HG03457 (cell line): ENCODE measurements at regions not wholly inside any gene's neighbourhood (a gene's known extent, or its start where the extent isn't known, plus 50 kb on each side); places are given as distances from the start of the nearest gene placed in this dataset.

ENCODE experiments used
- ATAC-seq: cut with Tn5 transposase; IDR thresholded peaks from one replicate; pipeline ENCODE4 v1.9.1; 2021; ENCODE audit warnings: moderate number of reproducible peaks; ENCODE audit not compliant: unreplicated experiment

DNA sequence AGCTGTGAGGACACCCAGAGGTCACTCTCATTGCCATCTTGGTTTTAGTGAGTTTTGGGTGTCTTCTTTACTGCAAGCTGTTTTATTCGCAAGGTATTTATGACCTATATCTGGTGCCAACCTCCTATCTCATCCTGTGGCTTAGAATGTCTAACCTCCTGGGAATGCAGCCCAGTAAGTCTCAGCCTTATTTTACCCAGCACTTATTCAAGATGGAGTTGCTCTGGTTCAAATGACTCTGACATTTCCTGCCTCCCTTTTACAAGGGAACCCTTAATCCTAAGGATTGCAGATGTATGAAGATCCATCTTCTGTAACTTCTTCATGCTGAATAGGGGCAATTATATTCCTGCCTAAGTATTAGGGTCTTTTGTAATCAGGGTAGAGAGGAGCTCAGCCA lies 708.0 kb downstream of the TMEM182 start:
- no peak for ATAC-seq

DNA sequence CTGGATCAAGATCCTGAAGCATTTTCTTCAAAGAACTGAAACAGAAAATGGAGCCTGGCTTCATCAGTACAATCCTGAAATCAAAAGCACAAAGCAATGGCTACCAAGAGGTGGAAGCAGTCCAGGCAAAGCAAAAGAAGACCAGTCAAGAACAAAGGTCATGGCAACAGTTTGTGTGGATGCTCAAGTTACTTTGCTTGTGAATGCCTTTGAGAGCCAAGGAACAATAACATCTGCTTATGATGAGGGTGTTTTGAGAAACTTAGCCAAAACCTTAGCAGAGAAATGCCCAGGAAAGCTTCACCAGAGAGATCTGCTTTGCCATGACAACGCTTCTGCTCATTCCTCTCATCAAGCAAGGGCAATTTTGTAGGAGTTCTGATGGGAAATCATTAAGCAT lies 723.1 kb downstream of the TMEM182 start:
- no peak for ATAC-seq

DNA sequence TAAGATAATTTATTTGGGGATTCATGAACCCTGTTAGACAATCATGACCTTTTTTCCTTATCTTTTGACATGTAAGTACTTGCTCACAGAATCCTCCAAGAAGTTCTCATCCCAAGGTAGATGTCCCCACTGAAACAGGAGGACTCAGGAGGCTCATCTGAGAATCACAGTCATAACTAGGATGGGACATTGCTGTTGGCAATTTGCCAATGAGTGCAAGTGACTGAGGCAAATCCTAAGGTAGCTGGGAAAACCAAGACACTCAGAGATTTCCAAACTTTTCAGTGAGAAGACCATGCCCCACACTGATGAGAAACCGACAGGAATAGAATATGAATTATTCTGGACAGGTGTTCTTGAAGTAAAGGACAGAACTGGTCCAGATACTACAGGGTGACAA lies 735.0 kb downstream of the TMEM182 start:
- ATAC-seq: no peak

DNA sequence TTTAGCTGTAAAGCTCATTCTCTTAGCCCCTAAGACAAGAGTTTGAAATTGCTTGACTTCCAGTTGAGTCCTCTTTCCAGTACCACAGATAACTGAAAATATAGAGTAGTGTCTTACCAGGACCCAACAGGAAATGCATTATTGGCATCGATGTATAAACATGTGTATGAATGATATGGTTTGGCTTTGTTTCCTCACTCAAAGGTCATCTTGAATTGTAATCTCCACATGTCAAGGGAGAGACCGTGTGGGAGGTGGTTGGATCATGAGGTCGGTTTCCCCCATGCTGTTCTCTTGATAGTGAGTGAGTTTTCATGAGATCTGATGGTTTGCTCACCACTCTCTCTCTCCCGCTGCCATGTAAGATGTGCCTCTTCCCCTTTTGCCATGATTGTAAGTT lies 745.0 kb downstream of the TMEM182 start:
- ATAC-seq: no peak

DNA sequence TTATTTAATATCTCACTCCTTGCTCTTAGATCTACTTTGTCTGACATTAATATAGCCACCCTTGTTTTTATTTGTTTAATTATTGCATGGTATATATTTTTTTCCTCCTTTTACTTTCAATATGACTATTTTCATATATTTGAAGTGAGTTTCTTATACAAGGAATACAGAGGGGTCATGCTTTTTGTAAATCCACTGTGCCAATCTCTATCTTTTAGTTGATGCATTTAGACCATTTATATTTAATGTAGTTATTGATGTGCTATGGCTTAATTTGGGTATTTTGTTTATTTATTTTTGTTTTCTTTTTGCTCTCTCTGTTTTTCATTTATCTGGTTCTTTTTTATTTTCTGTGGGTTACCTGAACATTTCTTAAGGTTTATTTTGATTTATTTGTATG lies 750.6 kb downstream of the TMEM182 start:
- ATAC-seq: no peak

DNA sequence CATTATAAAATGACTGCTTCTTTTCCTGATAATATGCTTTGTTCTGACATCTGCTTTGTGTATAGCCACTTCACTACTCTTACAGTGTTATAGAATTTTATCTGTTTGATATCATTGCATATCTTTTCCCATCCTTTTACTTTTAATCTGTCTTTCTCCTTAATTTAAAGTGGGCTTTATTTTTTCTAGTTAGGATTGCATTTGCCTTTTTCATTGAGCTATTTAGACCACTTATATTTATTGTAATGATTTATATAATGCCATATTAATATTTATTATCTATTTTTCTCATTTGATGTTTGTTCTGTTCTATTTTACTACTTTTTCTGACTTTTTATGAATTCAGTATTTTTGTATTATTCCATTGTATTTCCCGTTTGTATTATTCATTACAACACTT lies 758.7 kb downstream of the TMEM182 start:
- no peak for ATAC-seq

DNA sequence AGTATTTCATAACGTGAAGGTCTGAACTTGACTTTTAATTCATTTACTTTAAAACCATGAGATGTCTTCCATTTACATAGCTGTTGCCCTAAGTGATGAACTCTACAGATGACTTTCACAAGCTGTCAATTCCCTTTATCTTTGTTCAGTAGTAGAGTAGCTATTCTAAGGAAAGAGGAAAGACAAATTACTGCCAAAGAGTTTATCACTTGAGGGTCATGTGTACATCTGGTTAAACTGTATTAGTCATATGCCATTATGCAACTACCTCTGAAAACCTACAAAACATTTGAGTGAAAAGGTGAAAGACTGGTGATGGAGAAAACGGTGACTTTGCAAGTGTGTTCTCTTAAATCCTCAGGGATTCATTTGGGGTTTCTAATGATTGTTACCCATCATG lies 763.9 kb downstream of the TMEM182 start:
- no peak for ATAC-seq

DNA sequence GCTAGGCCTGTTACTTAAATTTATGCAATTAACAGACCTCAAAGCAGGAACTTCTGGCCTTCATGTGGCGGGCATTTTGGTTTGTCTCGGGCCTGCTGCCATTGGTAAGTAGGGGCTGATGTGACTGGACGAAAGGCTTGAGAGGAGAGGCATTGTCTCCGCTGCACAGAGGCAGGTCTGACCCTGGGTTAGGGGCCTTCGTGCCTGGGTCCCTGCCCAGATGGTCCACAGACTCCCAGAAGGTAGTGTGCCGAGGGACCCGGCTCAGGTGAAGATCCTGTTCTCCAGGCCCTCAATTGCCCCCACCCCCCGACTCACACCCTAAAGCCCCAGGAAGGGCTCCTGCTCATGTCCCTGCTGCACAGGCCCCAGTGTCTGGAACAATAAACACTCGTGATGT lies 764.9 kb downstream of the TMEM182 start:
- ATAC-seq: no peak

DNA sequence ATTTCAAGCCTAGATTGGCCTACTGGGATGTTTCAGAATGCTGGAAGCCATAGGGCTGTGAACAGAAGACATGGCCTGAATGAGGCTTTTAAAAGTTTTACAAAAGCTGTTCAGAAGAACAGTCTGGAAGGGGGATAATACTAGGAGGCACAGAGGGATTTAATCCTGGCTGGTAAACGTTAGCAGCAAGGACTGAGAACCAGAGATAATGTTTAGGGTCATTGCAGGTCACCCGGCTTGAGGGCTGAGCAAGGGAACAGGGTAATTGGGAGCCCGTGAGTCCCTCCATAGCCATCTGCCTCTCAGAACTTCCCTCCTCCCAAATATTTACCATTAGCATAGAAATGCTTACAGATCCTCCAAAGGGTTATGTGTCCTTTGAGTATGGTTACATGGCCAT lies 765.4 kb downstream of the TMEM182 start:
- no peak for ATAC-seq

DNA sequence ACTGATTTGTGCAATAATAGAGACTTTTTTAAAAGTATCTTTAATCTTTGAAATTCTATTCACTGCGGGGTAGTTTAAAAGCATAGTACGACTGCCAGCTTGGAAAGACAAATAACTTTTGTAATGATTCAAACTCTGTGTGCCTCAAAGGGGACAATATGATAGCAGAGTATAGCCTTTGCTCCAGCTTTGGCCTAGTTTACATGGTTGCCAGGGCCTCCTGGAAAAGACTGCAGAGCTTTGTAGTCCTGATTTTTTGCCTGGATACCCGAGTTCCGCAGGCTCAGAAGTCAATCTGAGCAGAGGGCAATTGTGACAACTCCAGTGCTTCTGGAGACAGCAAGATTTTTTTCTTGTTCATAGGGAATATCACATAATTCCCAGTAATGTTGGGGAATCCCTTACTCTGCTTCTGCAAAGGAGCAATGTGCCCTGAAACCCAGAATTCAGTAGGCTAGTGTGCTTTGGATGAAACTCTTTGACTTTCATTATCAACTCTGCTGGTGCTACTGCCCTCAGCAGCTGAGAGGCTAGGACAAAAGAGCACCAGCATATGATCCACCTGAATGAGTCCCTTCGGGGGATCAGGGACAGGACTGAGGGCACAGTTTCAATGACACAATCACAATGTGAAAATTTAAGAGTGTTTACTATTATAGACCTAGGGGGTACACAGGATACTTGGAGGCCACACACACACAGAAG lies 768.1 kb downstream of the TMEM182 start:
- ATAC-seq: no peak

DNA sequence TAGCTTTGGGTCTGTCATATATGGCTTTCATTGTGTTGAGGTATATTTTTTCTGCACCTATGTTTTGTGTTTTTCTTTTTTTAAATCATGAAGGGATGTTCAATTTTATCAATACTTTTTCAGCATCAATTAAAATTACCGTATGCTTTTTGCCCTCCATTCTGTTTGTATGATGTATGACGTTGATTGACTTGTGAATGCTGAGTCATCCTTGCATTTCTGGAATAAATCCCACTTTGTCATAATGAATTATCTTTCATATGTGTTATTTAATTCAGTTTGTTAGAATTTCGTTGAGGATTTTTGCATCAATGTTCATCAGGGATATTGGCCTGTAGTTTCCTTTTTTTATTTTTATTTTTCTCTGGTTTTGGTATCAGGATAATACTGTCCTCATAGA lies 790.9 kb downstream of the TMEM182 start:
- no peak for ATAC-seq

DNA sequence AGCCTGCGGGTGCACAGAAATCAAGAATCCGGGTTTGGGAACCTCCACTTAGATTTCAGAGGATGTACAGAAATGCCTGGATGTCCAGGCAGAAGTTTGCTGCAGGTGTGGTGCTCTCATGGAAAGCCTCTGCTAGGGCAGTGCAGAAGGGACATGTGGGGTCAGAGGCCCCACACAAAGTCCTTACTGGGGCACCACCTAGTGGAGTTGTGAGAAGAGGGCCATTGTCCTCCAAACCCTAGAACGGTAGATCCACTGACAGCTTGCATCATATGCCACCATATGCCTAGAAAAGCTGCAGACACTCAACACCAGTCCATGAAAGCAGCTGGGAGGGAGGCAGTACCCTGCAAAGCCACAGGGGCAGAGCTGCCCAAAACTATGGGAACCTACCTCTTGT lies 833.0 kb downstream of the TMEM182 start:
- no peak for ATAC-seq

DNA sequence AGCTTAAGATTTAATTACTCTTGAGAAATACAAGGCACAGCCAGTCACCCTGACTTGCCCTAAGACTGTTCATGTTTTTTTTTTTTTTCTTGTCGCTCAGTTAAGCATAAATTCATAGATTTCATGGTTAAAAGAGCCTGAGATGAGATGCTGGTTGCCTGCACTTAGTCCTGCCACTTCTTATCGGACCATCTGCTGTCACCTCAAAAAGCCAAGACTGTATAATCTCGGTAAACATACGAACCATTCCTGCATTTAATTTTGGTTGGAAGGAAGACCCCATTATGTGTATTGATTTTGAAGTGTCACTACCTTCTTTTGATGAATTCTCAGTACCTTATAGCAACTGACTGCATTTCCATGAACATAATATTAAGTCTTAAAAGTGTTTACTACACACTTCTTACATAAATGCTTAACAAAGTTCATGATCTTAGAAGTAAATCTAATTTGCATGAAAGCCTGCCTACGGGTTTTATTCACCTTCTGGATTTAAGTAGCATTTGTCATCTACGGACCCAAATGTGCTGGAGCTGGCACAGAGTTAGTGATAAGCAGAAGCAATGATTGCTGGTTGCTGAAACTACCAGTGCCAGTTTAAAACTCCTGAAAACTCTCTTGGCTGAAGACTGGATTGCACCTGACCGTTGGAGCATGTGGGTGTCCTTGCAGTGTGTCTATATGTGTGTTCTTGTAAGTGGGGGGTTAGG lies 843.4 kb downstream of the TMEM182 start:
- no peak for ATAC-seq

DNA sequence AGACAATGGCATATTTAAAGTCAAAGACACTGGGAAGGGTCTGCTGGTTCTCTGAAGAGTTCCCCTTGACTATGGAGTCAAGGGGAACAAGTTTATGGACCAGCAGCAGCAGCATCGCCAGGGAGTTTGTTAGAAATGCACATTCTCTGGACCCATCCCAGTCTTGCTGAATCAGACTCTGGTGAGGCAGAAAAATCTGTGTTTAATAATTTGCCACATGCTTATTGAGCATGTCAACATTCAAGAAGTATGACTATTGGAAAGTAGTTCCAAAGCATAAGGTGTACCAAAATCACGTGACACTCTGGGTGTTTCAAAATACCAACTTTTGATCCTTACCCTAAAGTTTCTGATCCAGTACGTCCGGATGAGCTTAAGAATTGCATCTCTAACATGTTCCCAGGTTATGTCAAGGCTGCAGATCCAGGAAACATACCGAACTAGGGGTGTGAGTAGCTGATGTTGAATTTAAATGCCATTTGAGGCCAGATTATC lies 853.8 kb downstream of the TMEM182 start:
- ATAC-seq: no peak

DNA sequence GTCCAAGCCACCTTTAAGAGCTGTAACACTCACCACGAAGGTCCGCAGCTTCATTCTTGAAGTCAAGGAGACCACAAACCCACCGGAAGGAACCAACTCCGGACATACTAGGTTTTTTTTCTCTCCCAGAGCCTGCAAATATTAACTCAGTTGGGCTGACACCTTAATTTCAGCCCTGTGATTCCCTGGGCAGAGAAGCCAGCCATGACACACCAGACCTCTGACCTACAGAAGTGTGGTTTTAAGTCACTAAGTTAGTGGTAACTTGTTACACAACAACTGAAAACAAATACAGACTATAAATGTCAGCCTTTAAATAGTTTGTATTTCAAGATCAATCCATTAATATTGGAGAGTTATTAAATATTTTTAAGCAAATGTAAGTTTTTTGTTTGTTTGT lies 855.1 kb downstream of the TMEM182 start:
- no peak for ATAC-seq

DNA sequence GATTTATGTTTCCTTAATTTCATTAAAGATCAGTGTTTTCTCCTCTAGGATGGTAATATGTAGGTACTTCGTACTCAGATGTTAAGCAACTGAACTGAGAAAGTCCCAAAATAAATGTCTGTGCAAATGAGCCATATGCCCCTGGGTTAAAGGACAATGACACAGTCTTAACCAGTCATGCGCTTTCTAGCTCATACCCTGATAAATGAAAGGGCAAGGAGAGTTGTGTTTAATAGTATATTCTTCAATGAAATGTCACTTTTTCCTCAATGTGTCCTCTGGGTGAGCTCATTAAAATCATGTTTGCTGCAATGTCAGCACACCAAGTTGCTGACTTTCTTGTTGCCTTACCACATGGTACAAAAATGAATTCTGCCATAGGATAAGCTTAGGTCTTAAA lies 856.3 kb downstream of the TMEM182 start:
- ATAC-seq: no peak

DNA sequence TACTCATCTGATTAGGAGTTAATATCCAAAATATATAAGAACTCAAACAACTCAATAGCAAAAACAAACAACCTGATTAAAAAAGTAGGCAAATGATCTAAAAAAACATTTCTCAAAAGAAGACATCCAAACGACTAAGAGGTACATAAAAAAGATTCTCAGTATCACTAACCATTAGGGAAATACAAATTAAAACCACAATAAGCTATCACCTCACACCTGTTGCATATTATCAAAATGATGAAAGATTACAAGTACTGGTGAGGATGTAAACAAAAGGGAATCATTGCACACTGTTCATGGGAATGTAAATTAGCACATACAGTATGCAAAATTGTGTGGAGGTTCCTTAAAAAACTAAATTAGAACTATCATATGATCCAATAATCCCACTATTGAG lies 865.5 kb downstream of the TMEM182 start:
- no peak for ATAC-seq

DNA sequence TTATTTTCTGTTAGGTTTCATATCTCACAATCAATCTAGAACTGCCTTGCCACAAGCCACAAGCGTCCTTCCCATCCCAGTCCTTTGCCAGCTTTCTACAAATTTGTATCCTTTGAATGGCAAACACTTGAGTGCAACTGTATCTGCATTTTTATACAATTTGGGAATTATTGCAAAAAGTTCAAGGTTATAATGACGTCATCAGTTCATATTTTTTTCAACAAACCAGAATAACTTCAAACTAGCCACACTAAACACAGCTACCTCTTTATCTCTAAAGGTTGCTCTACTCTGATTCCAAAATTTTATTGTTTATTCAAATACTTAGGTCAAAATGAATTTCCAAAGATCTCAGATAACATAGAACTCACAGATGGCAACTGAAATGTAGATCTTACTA lies 877.1 kb downstream of the TMEM182 start:
- no peak for ATAC-seq

DNA sequence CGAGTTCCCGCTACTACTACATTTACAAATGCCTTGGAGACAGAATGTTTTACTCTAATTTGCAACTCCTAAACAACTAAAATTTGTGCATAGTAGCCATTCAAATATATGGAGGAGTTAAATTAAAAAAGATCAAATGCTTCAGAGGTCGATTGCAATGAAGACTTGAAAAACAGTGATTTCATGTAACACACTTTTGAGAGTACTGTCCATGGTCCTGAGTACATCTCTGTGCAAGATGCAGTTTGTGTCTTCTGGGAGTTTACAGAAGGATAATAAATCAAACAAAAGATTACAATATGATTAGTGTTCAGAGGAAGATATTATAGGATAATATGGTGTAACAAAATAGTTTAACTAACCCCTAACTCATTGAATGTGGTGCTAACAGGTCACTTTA lies 894.7 kb downstream of the TMEM182 start:
- ATAC-seq: no peak

DNA sequence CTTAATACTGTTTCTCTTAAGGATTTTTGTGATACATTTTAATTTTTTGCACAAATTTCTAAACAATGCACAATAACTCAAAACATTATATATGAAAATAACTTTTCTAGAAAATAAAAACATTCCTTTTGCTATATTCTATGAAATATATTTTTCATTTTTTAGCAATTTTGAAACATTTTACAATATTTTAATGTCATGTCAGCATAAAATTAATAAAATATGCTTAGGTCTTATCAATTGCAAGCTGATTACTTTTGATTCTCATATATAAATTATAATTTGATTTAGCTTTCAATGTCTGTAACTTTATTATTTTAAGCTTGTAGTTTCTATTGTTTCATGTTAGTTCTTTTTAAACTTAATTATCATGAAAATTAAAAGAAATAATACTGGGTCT lies 898.7 kb downstream of the TMEM182 start:
- ATAC-seq: no peak

DNA sequence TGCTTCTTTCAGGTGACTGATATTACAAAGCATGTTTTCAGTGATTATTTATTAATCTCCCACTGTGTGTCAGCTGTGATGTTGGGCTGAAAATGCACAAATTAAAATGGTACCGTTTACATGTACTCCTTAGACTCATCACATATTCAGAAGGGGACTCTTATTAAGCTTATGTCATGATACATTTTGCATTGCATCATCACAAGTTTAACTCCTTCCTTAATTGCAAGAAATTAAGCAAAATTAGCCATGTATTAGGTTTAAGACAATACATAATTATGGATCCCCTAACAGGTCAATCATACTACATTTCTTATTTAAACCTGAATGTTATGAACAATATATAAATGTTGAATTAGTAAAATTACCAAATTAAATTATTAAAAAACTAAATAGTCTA lies 899.1 kb downstream of the TMEM182 start:
- ATAC-seq: no peak

DNA sequence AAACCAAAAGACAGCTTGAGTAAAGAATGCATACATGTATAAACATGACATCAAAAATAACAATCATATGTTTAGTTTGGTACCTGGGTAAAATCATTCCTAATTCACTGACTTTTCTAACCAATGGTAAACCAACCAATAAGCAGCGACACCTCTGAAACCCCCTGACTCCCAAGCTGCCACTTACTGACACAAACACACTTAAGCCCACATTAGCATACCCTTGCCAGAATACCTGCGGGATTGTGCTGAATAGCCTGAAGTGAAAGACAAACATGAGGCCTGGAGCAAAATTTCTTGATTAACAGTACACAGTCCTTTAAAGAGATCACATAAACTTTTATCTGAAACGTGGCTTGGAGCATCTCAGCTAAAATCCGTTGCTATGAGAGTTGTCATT lies 902.9 kb downstream of the TMEM182 start:
- no peak for ATAC-seq
